H1 (cell line): ENCODE measurements at regions not wholly inside any gene's neighbourhood (a gene's known extent, or its start where the extent isn't known, plus 50 kb on each side); places are given as distances from the start of the nearest gene placed in this dataset.

Experiments used
- CTCF ChIA-PET: fragments of 300-600 bp; sonication (Branson Sonifier 250); formaldehyde crosslinking; loops from one replicate; lab custom pipeline; 2021; ENCODE audit not compliant: partially characterized antibody; lab: Charles Lee
- POLR2A ChIA-PET: fragments of 300-600 bp; sonication (Branson Sonifier 250); formaldehyde crosslinking; loops from one replicate; lab custom pipeline; 2021; ENCODE audit warnings: inconsistent platforms; ENCODE audit not compliant: partially characterized antibody; lab: Charles Lee
- DNase-seq, 2 experiments: peaks; one replicate each; pipeline versions ENCODE4 v3.0.0 to v3.0.0-alpha.2; 2010 to 2022; ENCODE audit warnings: low spot score in 2 of 2, low read depth in 1 of 2, mixed read lengths in 1 of 2
- FAIRE-seq: peaks from 2 replicates; lab custom pipeline; 2011; peaks lifted over from hg19 to GRCh38; lab: Jason Lieb, UNC
- H2AFZ ChIP-seq: 2 replicates; pipeline ENCODE4 v1.8.1; 2012; ENCODE audit warnings: low read length, inconsistent platforms
- H2AK5ac ChIP-seq: 2 replicates; pipeline ENCODE4 v1.6.1; 2013; ENCODE audit warnings: low read depth, low read length
- H2BK120ac ChIP-seq: replicated peaks from 2 replicates; pipeline ENCODE3; 2013; ENCODE audit warnings: low read depth, low read length, inconsistent platforms
- H2BK12ac ChIP-seq: 2 replicates; pipeline ENCODE4 v1.6.1; 2013; ENCODE audit warnings: low read depth, low read length
- H2BK15ac ChIP-seq: 2 replicates; pipeline ENCODE4 v1.6.1; 2013; ENCODE audit warnings: low read length
- H2BK20ac ChIP-seq: 2 replicates; pipeline ENCODE4 v1.6.1; 2013; ENCODE audit warnings: low read length
- H2BK5ac ChIP-seq: 2 replicates; pipeline ENCODE4 v1.6.1; 2013; ENCODE audit warnings: low read depth, low read length
- H3K14ac ChIP-seq: 2 replicates; pipeline ENCODE4 v1.6.1; 2013; ENCODE audit warnings: inconsistent platforms; ENCODE audit not compliant: insufficient read length
- H3K18ac ChIP-seq: 2 replicates; pipeline ENCODE4 v1.6.1; 2013; ENCODE audit warnings: low read length; ENCODE audit errors: extremely low read depth
- H3K23ac ChIP-seq: 2 replicates; pipeline ENCODE4 v1.6.1; 2013; ENCODE audit warnings: inconsistent platforms; ENCODE audit not compliant: insufficient read length
- H3K23me2 ChIP-seq: 2 replicates; pipeline ENCODE4 v1.6.1; 2013; ENCODE audit warnings: low read depth, low read length
- H3K27ac ChIP-seq: 2 replicates; pipeline ENCODE4 v1.6.1; 2011; ENCODE audit warnings: low read depth, low read length, inconsistent platforms
- H3K27me3 ChIP-seq, 4 experiments: replicated peaks in 1 of 4; 1 replicate in 1 of 4; 2 replicates in 3 of 4; pipeline versions ENCODE4 v1.6.1 to v1.8.1; 2011 to 2013; ENCODE audit warnings: low read length in 3 of 4, mild to moderate bottlenecking in 3 of 4, inconsistent platforms in 2 of 4, mixed read lengths in 2 of 4, moderate library complexity in 1 of 4; ENCODE audit not compliant: control insufficient read depth in 3 of 4, insufficient read depth in 3 of 4; ENCODE audit errors: extremely low read depth in 1 of 4
- H3K36me3 ChIP-seq, 4 experiments: 2 replicates each; pipeline versions ENCODE4 v1.6.1 to v1.8.1; 2011 to 2013; ENCODE audit warnings: mild to moderate bottlenecking in 4 of 4, low read length in 3 of 4, moderate library complexity in 2 of 4, control low read depth in 1 of 4, inconsistent platforms in 1 of 4; ENCODE audit not compliant: insufficient read depth in 4 of 4, control insufficient read depth in 2 of 4
- H3K4ac ChIP-seq: replicated peaks from 2 replicates; pipeline ENCODE3; 2013; ENCODE audit warnings: low read length, low read depth, mixed read lengths, inconsistent platforms; ENCODE audit not compliant: insufficient read length
- H3K4me1 ChIP-seq, 4 experiments: replicated peaks in 1 of 4; 1 replicate in 1 of 4; 2 replicates in 3 of 4; pipeline versions ENCODE4 v1.6.1 to v1.8.1; 2011 to 2013; ENCODE audit warnings: low read length in 3 of 4, inconsistent platforms in 2 of 4, mixed read lengths in 1 of 4; ENCODE audit not compliant: insufficient read depth in 4 of 4, control insufficient read depth in 3 of 4
- H3K4me2 ChIP-seq, 2 experiments: 2 replicates each; pipeline versions ENCODE4 v1.6.1 to v1.8.1; 2011 to 2013; ENCODE audit warnings: low read depth in 2 of 2, low read length in 2 of 2, control low read depth in 1 of 2, inconsistent platforms in 1 of 2, mild to moderate bottlenecking in 1 of 2; ENCODE audit not compliant: insufficient read depth in 1 of 2
- H3K4me3 ChIP-seq, 4 experiments: fragments of 200-600, 300-600 bp in 1 of 4; sonication (generic), shearing (Covaris generic), sonication (Bioruptor Twin) in 1 of 4; 2 replicates each; pipeline versions ENCODE4 v1.5.1 to v1.8.1; 2011 to 2016; ENCODE audit warnings: low read length in 4 of 4, low read depth in 3 of 4, control low read depth in 2 of 4, inconsistent platforms in 2 of 4, mild to moderate bottlenecking in 2 of 4, mixed read lengths in 1 of 4, moderate library complexity in 1 of 4; ENCODE audit not compliant: insufficient read depth in 2 of 4; ENCODE audit errors: extremely low read depth in 1 of 4
- H3K56ac ChIP-seq: replicated peaks from 2 replicates; pipeline ENCODE3; 2013; ENCODE audit warnings: low read depth, mild to moderate bottlenecking, mixed read lengths, low read length, inconsistent platforms; ENCODE audit not compliant: insufficient read length
- H3K79me1 ChIP-seq: 2 replicates; pipeline ENCODE4 v1.6.1; 2013; ENCODE audit warnings: low read depth, low read length, control low read depth
- H3K79me2 ChIP-seq, 2 experiments: 2 replicates each; pipeline versions ENCODE4 v1.6.1 to v1.8.1; 2012 to 2013; ENCODE audit warnings: low read length in 2 of 2, mild to moderate bottlenecking in 2 of 2, inconsistent platforms in 1 of 2; ENCODE audit not compliant: insufficient read depth in 2 of 2, control insufficient read depth in 1 of 2
- H3K9ac ChIP-seq, 4 experiments: replicated peaks in 1 of 4; 1 replicate in 1 of 4; 2 replicates in 3 of 4; pipeline versions ENCODE4 v1.6.1 to v1.8.1; 2011 to 2013; ENCODE audit warnings: low read depth in 3 of 4, low read length in 3 of 4, control low read depth in 2 of 4, mild to moderate bottlenecking in 2 of 4, moderate library complexity in 2 of 4, inconsistent platforms in 1 of 4; ENCODE audit errors: extremely low read depth in 1 of 4
- H3K9me3 ChIP-seq, 2 experiments: 2 replicates each; pipeline versions ENCODE4 v1.6.1 to v1.8.1; 2012 to 2013; ENCODE audit warnings: mild to moderate bottlenecking in 2 of 2, moderate library complexity in 2 of 2, control low read depth in 1 of 2, inconsistent platforms in 1 of 2, low read depth in 1 of 2, low read length in 1 of 2, mixed read lengths in 1 of 2; ENCODE audit not compliant: insufficient read depth in 2 of 2
- H4K20me1 ChIP-seq, 2 experiments: replicated peaks in 1 of 2; 2 replicates each; pipeline versions ENCODE3 to v1.8.1; 2011 to 2013; ENCODE audit warnings: inconsistent platforms in 2 of 2, low read length in 2 of 2, mild to moderate bottlenecking in 1 of 2; ENCODE audit not compliant: insufficient read depth in 2 of 2, control insufficient read depth in 1 of 2
- H4K5ac ChIP-seq: 2 replicates; pipeline ENCODE4 v1.6.1; 2013; ENCODE audit warnings: low read length, low read depth, mixed read lengths, inconsistent platforms; ENCODE audit not compliant: insufficient read length
- H4K8ac ChIP-seq: 2 replicates; pipeline ENCODE4 v1.8.0; 2013; ENCODE audit warnings: mild to moderate bottlenecking, moderate library complexity, low read length, inconsistent platforms; ENCODE audit not compliant: insufficient read depth; ENCODE audit errors: extremely low read depth
- H4K91ac ChIP-seq: replicated peaks from 2 replicates; pipeline ENCODE3; 2013; ENCODE audit warnings: low read length, mixed read lengths, inconsistent platforms; ENCODE audit not compliant: insufficient read length
- BACH1 ChIP-seq: IDR thresholded peaks from 2 replicates; pipeline ENCODE4 v1.6.1; 2012; ENCODE audit warnings: low read length, improper control_type of control experiment
- BCL11A ChIP-seq, 2 experiments: IDR thresholded peaks; one replicate each; pipeline ENCODE4 v1.6.1; 2011; ENCODE audit warnings: low read depth in 2 of 2, low read length in 2 of 2, mild to moderate bottlenecking in 2 of 2
- CBX5 ChIP-seq: fragments of 300-800, 300-1000 bp; sonication (generic); IDR thresholded peaks from 2 replicates; pipeline ENCODE4 v1.7.1; 2016; ENCODE audit warnings: antibody characterized with exemption, low read length, low read depth
- CEBPB ChIP-seq: IDR thresholded peaks from 2 replicates; pipeline ENCODE4 v1.6.1; 2012; ENCODE audit warnings: low read depth, low read length
- CREB1 ChIP-seq: IDR thresholded peaks from 2 replicates; pipeline ENCODE4 v1.6.1; 2012; ENCODE audit warnings: inconsistent platforms
- EZH2 ChIP-seq: fragments of 200-600 bp; sonication (generic); IDR thresholded peaks from 2 replicates; pipeline ENCODE4 v1.7.1; 2012; ENCODE audit warnings: low read depth, mild to moderate bottlenecking, moderate library complexity, low read length, inconsistent platforms; ENCODE audit not compliant: severe bottlenecking
- JUN ChIP-seq: IDR thresholded peaks from 2 replicates; pipeline ENCODE4 v1.6.1; 2011; ENCODE audit warnings: low read depth, mild to moderate bottlenecking, improper control_type of control experiment, low read length
- KDM1A ChIP-seq: fragments of 200-600, 300-600 bp; sonication (generic); IDR thresholded peaks from 2 replicates; pipeline ENCODE4 v1.7.1; 2016; ENCODE audit warnings: mild to moderate bottlenecking, low read length, borderline replicate concordance
- MAFK ChIP-seq: IDR thresholded peaks from 2 replicates; pipeline ENCODE4 v1.6.1; 2012; ENCODE audit warnings: low read depth, mild to moderate bottlenecking, improper control_type of control experiment, low read length
- NANOG ChIP-seq: IDR thresholded peaks from 2 replicates; pipeline ENCODE4 v1.6.1; 2011; ENCODE audit warnings: low read length, low read depth, mild to moderate bottlenecking, inconsistent platforms; ENCODE audit not compliant: insufficient read depth, poor library complexity, severe bottlenecking
- RAD21 ChIP-seq, 2 experiments: IDR thresholded peaks in 1 of 2; conservative IDR thresholded peaks in 1 of 2; 2 replicates each; pipeline ENCODE4 v1.6.1; 2011; ENCODE audit warnings: low read depth in 2 of 2, low read length in 2 of 2, improper control_type of control experiment in 1 of 2, inconsistent platforms in 1 of 2, mild to moderate bottlenecking in 1 of 2, moderate library complexity in 1 of 2
- RBBP5 ChIP-seq: IDR thresholded peaks from 2 replicates; pipeline ENCODE4 v1.7.1; 2012; ENCODE audit warnings: low read depth, mild to moderate bottlenecking, inconsistent platforms, low read length, moderate library complexity, borderline replicate concordance
- RFX5 ChIP-seq: IDR thresholded peaks from 2 replicates; pipeline ENCODE4 v1.6.1; 2011; ENCODE audit warnings: low read depth, low read length, improper control_type of control experiment, borderline replicate concordance
- SIRT6 ChIP-seq: IDR thresholded peaks from one replicate; pipeline ENCODE4 v1.7.1; 2012; ENCODE audit warnings: low read length, inconsistent platforms
- SP4 ChIP-seq: IDR thresholded peaks from 2 replicates; pipeline ENCODE4 v1.6.1; 2012; ENCODE audit warnings: low read length, inconsistent platforms
- YY1 ChIP-seq: IDR thresholded peaks from 2 replicates; pipeline ENCODE4 v1.6.1; 2011; ENCODE audit warnings: low read depth, mild to moderate bottlenecking, low read length
- ZNF274 ChIP-seq: IDR thresholded peaks from 2 replicates; pipeline ENCODE4 v1.7.0; 2012; ENCODE audit warnings: low read length, borderline replicate concordance; ENCODE audit errors: extremely low read depth
- WGBS, 2 experiments: shearing (Covaris generic) in 1 of 2; methylation state at CpG; one replicate each; pipeline versions ENCODE4 v1.1.6 to v1.1.7; 2013 to 2015; ENCODE audit warnings: low lambda C conversion rate in 2 of 2, mixed read lengths in 2 of 2, inconsistent platforms in 1 of 2, low coverage in 1 of 2, missing lambda C conversion rate in 1 of 2; ENCODE audit not compliant: insufficient replicate concordance in 2 of 2, insufficient coverage in 1 of 2, insufficient read length in 1 of 2; ENCODE audit errors: extremely low coverage in 1 of 2, missing lambda C conversion rate in 1 of 2; 5-methylcytosine and 5-hydroxymethylcytosine counted together

DNA sequence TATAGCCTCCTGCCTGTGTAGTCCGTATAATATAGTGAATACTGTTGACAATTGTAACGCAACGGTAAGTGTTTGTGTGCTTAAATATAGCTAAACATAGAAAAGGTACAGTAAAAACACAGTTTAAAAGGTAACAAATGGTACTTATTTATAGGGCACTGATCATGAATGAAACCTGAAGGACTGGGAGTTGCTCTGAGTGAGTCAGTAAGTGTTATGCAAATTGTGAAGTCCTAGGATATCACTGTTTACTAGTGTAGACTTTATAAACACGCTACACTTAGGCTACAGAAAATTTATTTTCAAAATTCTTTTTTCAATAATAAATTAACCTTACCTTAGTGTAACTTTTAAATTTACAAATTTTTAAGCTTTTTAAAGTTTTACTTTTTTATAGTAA lies 1090.1 kb downstream of the CDH9 start:
- Histone ChIP-seq H2AK5ac (no peak overlapping the region), H3K27me3 (no peaks in the 10 kb centered on the region), H2BK120ac (no peak overlapping the region), H4K20me1 (no peaks in the 10 kb centered on the region), H3K56ac (no peak overlapping the region), H3K36me3 (no peaks in the 10 kb centered on the region), H3K18ac (no peak overlapping the region), H3K23me2 (no peaks in the 10 kb centered on the region), H3K4me3 (no peak overlapping the region), H2BK5ac (no peak overlapping the region), H4K8ac (no peak overlapping the region), H3K9me3 (no peaks in the 10 kb centered on the region), H2BK20ac (no peak overlapping the region), H4K91ac (no peak overlapping the region), H3K4me2 (no peak overlapping the region), H3K4ac (no peak overlapping the region), H3K4me1 (peaks cover 0 to 4% (median 0%) of the 10 kb centered on the region in 4 experiments; a peak in 1 of 7 replicates), H4K5ac (no peak overlapping the region), H3K9ac (no peak overlapping the region), H3K27ac (no peak overlapping the region), H3K23ac (no peak overlapping the region), H2BK15ac (no peak overlapping the region), H3K79me2 (no peaks in the 10 kb centered on the region), H3K14ac (no peak overlapping the region), H3K79me1 (no peaks in the 10 kb centered on the region), H2AFZ (no peak overlapping the region), H2BK12ac (no peak overlapping the region)
- 95% methylated on average over 4 of the region's 4 CpGs; no CpG with 5 or more reads in 1 of the 2 experiments for WGBS, 2 experiments
- POLR2A ChIA-PET = no interaction called here
- CTCF ChIA-PET = no interaction called here
- FAIRE-seq (no peak), DNase-seq (no peak)
- TF ChIP-seq ZNF274 (no peak), SP4 (no peak), JUN (no peak), BACH1 (no peak), NANOG (no peak), RFX5 (no peak), SIRT6 (no peak), RBBP5 (no peak), CEBPB (no peak), YY1 (no peak), CREB1 (no peak), CBX5 (no peak), MAFK (no peak), RAD21 (IDR thresholded peaks at IDR 0.05 in 1 of 2, conservative IDR thresholded peaks at IDR 0.05 in 1 of 2; ENCODE audit: low read depth in 2 of 2, low read length in 2 of 2) (no peak), EZH2 (no peak), BCL11A (IDR thresholded peaks at IDR 0.05; ENCODE audit: low read depth in 2 of 2, low read length in 2 of 2) (no peak), KDM1A (no peak)
